NT2/D1 (cell line): ENCODE measurements at regions not wholly inside any gene's neighbourhood (a gene's known extent, or its start where the extent isn't known, plus 50 kb on each side); places are given as distances from the start of the nearest gene placed in this dataset.

ENCODE experiments used
- SUZ12 ChIP-seq: IDR thresholded peaks from 2 replicates; pipeline ENCODE4 v1.6.1; 2011; ENCODE audit not compliant: insufficient read length, insufficient read depth; ENCODE audit errors: extremely low read depth
- YY1 ChIP-seq: IDR thresholded peaks from 2 replicates; pipeline ENCODE4 v1.6.1; 2011; ENCODE audit not compliant: insufficient read length, insufficient read depth
- ZNF274 ChIP-seq: IDR thresholded peaks from 2 replicates; pipeline ENCODE4 v1.6.1; 2011; ENCODE audit warnings: mild to moderate bottlenecking, low read depth, low read length

DNA sequence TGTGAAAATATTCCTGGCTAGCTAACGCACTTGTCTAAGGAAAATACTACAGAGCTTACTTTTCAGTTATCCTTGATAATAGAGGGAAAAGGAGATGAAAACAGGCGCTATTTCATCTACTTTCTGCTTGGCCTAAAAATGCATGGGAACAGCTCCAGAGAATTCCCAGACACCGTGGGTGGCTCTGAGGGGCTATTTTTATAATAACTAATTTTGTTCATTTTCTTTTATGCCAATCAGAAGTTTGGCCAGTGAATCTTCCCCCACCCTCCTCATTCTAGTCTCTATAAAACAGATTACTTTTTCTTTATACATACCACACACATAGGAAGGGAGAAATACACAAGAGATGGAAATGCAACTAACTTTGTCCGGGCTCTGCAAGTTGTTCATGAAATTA lies 322.9 kb downstream of the SETD4 start:
- no peak for TF ChIP-seq YY1
- TF ChIP-seq ZNF274 = no peak
- TF ChIP-seq SUZ12 = no peak
